IMR-90 (cell line): ENCODE measurements at regions not wholly inside any gene's neighbourhood (a gene's known extent, or its start where the extent isn't known, plus 50 kb on each side); places are given as distances from the start of the nearest gene placed in this dataset.

Experiments used
- ATAC-seq: fragments of 200-7000 bp; cut with Tn5 transposase; 2 replicates; pipeline ENCODE4 v1.9.1; 2020; ENCODE audit warnings: low read depth, mild to moderate bottlenecking, moderate library complexity
- BruUV-seq: library from RNA; stranded (reverse); fragments of 400-500 nt; replicated peaks from 2 replicates; lab custom pipeline; 2021; lab: Mats Ljungman, UMichigan
- CTCF ChIA-PET: fragments of 300-600 bp; formaldehyde crosslinking; extraction: SDS; loops from one replicate; lab custom pipeline; 2021; ENCODE audit warnings: antibody characterized with exemption; lab: Yijun Ruan, JAX
- POLR2A ChIA-PET: fragments of 300-600 bp; sonication (Branson Sonifier 250); formaldehyde crosslinking; loops from one replicate; lab custom pipeline; 2022; ENCODE audit warnings: antibody characterized with exemption; ENCODE audit not compliant: unreplicated experiment; lab: Charles Lee
- DNase-seq: peaks from one replicate; pipeline ENCODE4 v3.0.0; 2013
- H2AFZ ChIP-seq: replicated peaks from 2 replicates; pipeline ENCODE3; 2013; ENCODE audit warnings: low read length, mild to moderate bottlenecking; ENCODE audit not compliant: poor library complexity
- H2AK5ac ChIP-seq: 2 replicates; pipeline ENCODE4 v1.6.1; 2013; ENCODE audit warnings: low read depth, low read length, inconsistent platforms
- H2AK9ac ChIP-seq: replicated peaks from 2 replicates; pipeline ENCODE3; 2013; ENCODE audit warnings: mild to moderate bottlenecking, low read depth, low read length, moderate library complexity; ENCODE audit not compliant: poor library complexity
- H2BK120ac ChIP-seq: 2 replicates; pipeline ENCODE4 v1.6.1; 2013; ENCODE audit warnings: low read depth, low read length, inconsistent platforms
- H2BK15ac ChIP-seq: 3 replicates; pipeline ENCODE4 v1.6.1; 2013; ENCODE audit warnings: low read depth, low read length, inconsistent platforms
- H2BK20ac ChIP-seq: 2 replicates; pipeline ENCODE4 v1.6.1; 2013; ENCODE audit warnings: low read depth, mild to moderate bottlenecking, inconsistent platforms, low read length, moderate library complexity
- H2BK5ac ChIP-seq: 2 replicates; pipeline ENCODE4 v1.6.1; 2013; ENCODE audit warnings: mild to moderate bottlenecking, low read depth, low read length, inconsistent platforms; ENCODE audit not compliant: poor library complexity, severe bottlenecking
- H3K14ac ChIP-seq: replicated peaks from 2 replicates; pipeline ENCODE4 v1.6.1; 2013; ENCODE audit warnings: low read depth, low read length, inconsistent platforms
- H3K18ac ChIP-seq: 2 replicates; pipeline ENCODE4 v1.6.1; 2013; ENCODE audit warnings: low read depth, low read length, control low read depth
- H3K23ac ChIP-seq: 2 replicates; pipeline ENCODE4 v1.6.1; 2013; ENCODE audit warnings: low read depth, low read length, inconsistent platforms
- H3K27ac ChIP-seq: 2 replicates; pipeline ENCODE4 v1.5.1; 2013; ENCODE audit warnings: mild to moderate bottlenecking, control low read depth, low read length; ENCODE audit not compliant: insufficient read depth
- H3K27me3 ChIP-seq: 2 replicates; pipeline ENCODE4 v1.6.1; 2013; ENCODE audit warnings: low read length; ENCODE audit not compliant: control insufficient read depth, insufficient read depth
- H3K36me3 ChIP-seq: 2 replicates; pipeline ENCODE4 v1.6.1; 2013; ENCODE audit warnings: low read length, mixed read lengths; ENCODE audit not compliant: control insufficient read depth, insufficient read depth
- H3K4ac ChIP-seq: 2 replicates; pipeline ENCODE4 v1.6.1; 2013; ENCODE audit warnings: low read depth, low read length, inconsistent platforms
- H3K4me1 ChIP-seq: 2 replicates; pipeline ENCODE4 v1.6.1; 2013; ENCODE audit warnings: low read length, mixed read lengths; ENCODE audit not compliant: control insufficient read depth, insufficient read depth
- H3K4me2 ChIP-seq: 2 replicates; pipeline ENCODE4 v1.6.1; 2013; ENCODE audit warnings: low read depth, mild to moderate bottlenecking, control low read depth, low read length, moderate library complexity
- H3K4me3 ChIP-seq: 2 replicates; pipeline ENCODE4 v1.5.1; 2013; ENCODE audit warnings: low read depth, mild to moderate bottlenecking, control low read depth, low read length, moderate library complexity; ENCODE audit not compliant: insufficient read depth
- H3K56ac ChIP-seq: 2 replicates; pipeline ENCODE4 v1.6.1; 2013; ENCODE audit warnings: low read length, inconsistent platforms; ENCODE audit not compliant: insufficient read depth; ENCODE audit errors: extremely low read depth
- H3K79me1 ChIP-seq, 2 experiments: 2 replicates each; pipeline ENCODE4 v1.6.1; 2013; ENCODE audit warnings: low read length in 2 of 2, inconsistent platforms in 1 of 2, low read depth in 1 of 2
- H3K9ac ChIP-seq: 2 replicates; pipeline ENCODE4 v1.6.1; 2013; ENCODE audit warnings: low read depth, low read length, control low read depth
- H3K9me1 ChIP-seq: 2 replicates; pipeline ENCODE4 v1.6.1; 2013; ENCODE audit warnings: low read length, inconsistent platforms; ENCODE audit not compliant: insufficient read depth
- H3K9me3 ChIP-seq: 2 replicates; pipeline ENCODE4 v1.6.1; 2013; ENCODE audit warnings: low read length; ENCODE audit not compliant: control insufficient read depth, insufficient read depth
- H4K20me1 ChIP-seq: 2 replicates; pipeline ENCODE4 v1.6.1; 2013; ENCODE audit warnings: low read length, inconsistent platforms; ENCODE audit not compliant: insufficient read depth
- H4K5ac ChIP-seq: 2 replicates; pipeline ENCODE4 v1.6.1; 2013; ENCODE audit warnings: mild to moderate bottlenecking, low read depth, low read length, control low read depth
- H4K8ac ChIP-seq, 2 experiments: 2 replicates each; pipeline ENCODE4 v1.6.1; 2013; ENCODE audit warnings: low read depth in 2 of 2, low read length in 2 of 2, control low read depth in 1 of 2, inconsistent platforms in 1 of 2
- H4K91ac ChIP-seq: 2 replicates; pipeline ENCODE4 v1.6.1; 2013; ENCODE audit warnings: low read depth, low read length, inconsistent platforms; ENCODE audit not compliant: insufficient read depth
- BHLHE40 ChIP-seq: fragments of 150-350 bp; IDR thresholded peaks from 2 replicates; pipeline ENCODE4 v1.6.1; 2016; ENCODE audit warnings: mild to moderate bottlenecking, low read depth, low read length
- CEBPB ChIP-seq: IDR thresholded peaks from 2 replicates; pipeline ENCODE4 v1.6.1; 2012; ENCODE audit warnings: low read depth, low read length, improper control_type of control experiment
- CHD1 ChIP-seq: IDR thresholded peaks from 2 replicates; pipeline ENCODE4 v1.6.1; 2012; ENCODE audit warnings: low read depth, low read length, improper control_type of control experiment
- FOS ChIP-seq: fragments of 150-350 bp; IDR thresholded peaks from 2 replicates; pipeline ENCODE4 v1.6.1; 2016; ENCODE audit warnings: low read depth, low read length
- MAFK ChIP-seq: IDR thresholded peaks from 2 replicates; pipeline ENCODE4 v1.6.1; 2012; ENCODE audit warnings: low read depth, low read length, improper control_type of control experiment
- MAZ ChIP-seq: IDR thresholded peaks from 2 replicates; pipeline ENCODE4 v1.6.1; 2012; ENCODE audit warnings: low read depth, mild to moderate bottlenecking, low read length, improper control_type of control experiment, moderate library complexity, borderline replicate concordance
- MXI1 ChIP-seq: IDR thresholded peaks from 2 replicates; pipeline ENCODE4 v1.6.1; 2012; ENCODE audit warnings: low read depth, mild to moderate bottlenecking, low read length, moderate library complexity, borderline replicate concordance
- NFE2L2 ChIP-seq: fragments of 150-350 bp; IDR thresholded peaks from 2 replicates; pipeline ENCODE4 v1.6.1; 2016; ENCODE audit warnings: low read depth, mild to moderate bottlenecking, low read length
- POLR2A ChIP-seq: IDR thresholded peaks from 2 replicates; pipeline ENCODE4 v1.6.1; 2012; ENCODE audit warnings: mild to moderate bottlenecking, low read depth, low read length
- RAD21 ChIP-seq: IDR thresholded peaks from 2 replicates; pipeline ENCODE4 v1.6.1; 2012; ENCODE audit warnings: low read length, improper control_type of control experiment
- RCOR1 ChIP-seq: IDR thresholded peaks from 2 replicates; pipeline ENCODE4 v1.6.1; 2012; ENCODE audit warnings: mild to moderate bottlenecking, low read length, improper control_type of control experiment; ENCODE audit not compliant: insufficient replicate concordance
- RFX5 ChIP-seq: IDR thresholded peaks from 2 replicates; pipeline ENCODE4 v1.8.0; 2012; ENCODE audit warnings: low read depth, mild to moderate bottlenecking, low read length, moderate library complexity
- SMC3 ChIP-seq: fragments of 150-350 bp; IDR thresholded peaks from 2 replicates; pipeline ENCODE4 v1.6.1; 2016; ENCODE audit warnings: low read depth, mild to moderate bottlenecking, antibody characterized with exemption, low read length, moderate library complexity
- WGBS, 2 experiments: methylation state at CpG; one replicate each; pipeline versions ENCODE4 v1.1.5 to v1.1.7; 2013; ENCODE audit warnings: missing lambda C conversion rate in 2 of 2; ENCODE audit not compliant: insufficient read length in 1 of 2; ENCODE audit errors: extremely low coverage in 2 of 2; 5-methylcytosine and 5-hydroxymethylcytosine counted together
- dilution Hi-C: fragments of 300-500 bp; cut with HindIII; formaldehyde crosslinking; loops from one replicate; pipeline ENCODE4 v1.14.3; 2018; ENCODE audit warnings: low sequenced_read_pairs; ENCODE audit not compliant: unreplicated experiment
- in situ Hi-C: fragments of 300-500 bp; cut with MboI; formaldehyde crosslinking; loops from 3 replicates; pipeline ENCODE4 v1.14.3; 2019; ENCODE audit warnings: low sequenced_read_pairs, inconsistent platforms, mixed read lengths
- intact Hi-C: fragments of 100-400 bp; cut with micrococcal nuclease; formaldehyde crosslinking; loops from 2 replicates; pipeline ENCODE4 v1.10.0; 2022
- TF ChIP-seq, protein P1 (sequence below): conservative IDR thresholded peaks from 2 replicates; pipeline ENCODE4 v1.5.1; 2012; ENCODE audit warnings: mild to moderate bottlenecking, low read depth, low read length, improper control_type of control experiment
- TF ChIP-seq, protein P2 (sequence below): fragments of 150-350 bp; IDR thresholded peaks from 2 replicates; pipeline ENCODE4 v1.6.1; 2016; ENCODE audit warnings: low read depth, mild to moderate bottlenecking, low read length, moderate library complexity, borderline replicate concordance
- TF ChIP-seq, protein P3 (sequence below): fragments of 150-350 bp; IDR thresholded peaks from 2 replicates; pipeline ENCODE4 v1.6.1; 2017; ENCODE audit warnings: mild to moderate bottlenecking, antibody characterized with exemption, low read length, low read depth

DNA sequence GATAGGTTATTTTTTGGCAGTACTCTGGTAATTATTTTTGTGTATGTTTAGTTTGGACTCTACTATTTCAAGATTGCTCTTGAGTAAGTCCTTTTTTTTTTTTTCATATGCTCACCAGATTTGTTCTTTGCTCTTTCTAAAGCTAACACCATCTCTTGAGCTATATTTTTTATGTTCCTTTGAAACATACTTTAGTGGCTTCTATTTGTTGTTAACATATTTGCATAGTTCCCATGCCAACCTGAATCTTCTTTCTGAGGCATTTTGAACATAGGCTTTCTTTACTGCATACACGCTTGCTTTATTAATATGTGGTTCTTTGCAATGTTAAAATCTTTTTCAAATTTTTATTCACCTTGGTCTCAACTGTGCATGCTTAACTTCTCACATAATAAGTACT, 1644.9 kb downstream of the SUCLG1 start:
- no peaks in the 10 kb centered on the region for H4K20me1 ChIP-seq
- no peak overlapping the region for H3K18ac ChIP-seq
- POLR2A ChIA-PET, result no interaction called here
- H3K27me3 ChIP-seq, result no peaks in the 10 kb centered on the region
- no TSS peak for BruUV-seq
- H3K23ac ChIP-seq, result no peak overlapping the region
- no peak overlapping the region for H2BK120ac ChIP-seq
- in situ Hi-C loops (no loop called here), intact Hi-C loops (no loop called here), dilution Hi-C loops (no loop called here)
- no peak overlapping the region for H2AFZ ChIP-seq
- no peak overlapping the region for H3K27ac ChIP-seq
- DNase-seq (no peak), ATAC-seq (no peak)
- H3K4ac ChIP-seq, result no peak overlapping the region
- no peak overlapping the region for H2BK5ac ChIP-seq
- TF ChIP-seq CEBPB, result no peak
- TF ChIP-seq RAD21, result no peak
- TF ChIP-seq BHLHE40, result no peak
- no peak for TF ChIP-seq RCOR1
- no peak for TF ChIP-seq SMC3
- no peak for TF ChIP-seq FOS
- TF ChIP-seq, protein P1, sequence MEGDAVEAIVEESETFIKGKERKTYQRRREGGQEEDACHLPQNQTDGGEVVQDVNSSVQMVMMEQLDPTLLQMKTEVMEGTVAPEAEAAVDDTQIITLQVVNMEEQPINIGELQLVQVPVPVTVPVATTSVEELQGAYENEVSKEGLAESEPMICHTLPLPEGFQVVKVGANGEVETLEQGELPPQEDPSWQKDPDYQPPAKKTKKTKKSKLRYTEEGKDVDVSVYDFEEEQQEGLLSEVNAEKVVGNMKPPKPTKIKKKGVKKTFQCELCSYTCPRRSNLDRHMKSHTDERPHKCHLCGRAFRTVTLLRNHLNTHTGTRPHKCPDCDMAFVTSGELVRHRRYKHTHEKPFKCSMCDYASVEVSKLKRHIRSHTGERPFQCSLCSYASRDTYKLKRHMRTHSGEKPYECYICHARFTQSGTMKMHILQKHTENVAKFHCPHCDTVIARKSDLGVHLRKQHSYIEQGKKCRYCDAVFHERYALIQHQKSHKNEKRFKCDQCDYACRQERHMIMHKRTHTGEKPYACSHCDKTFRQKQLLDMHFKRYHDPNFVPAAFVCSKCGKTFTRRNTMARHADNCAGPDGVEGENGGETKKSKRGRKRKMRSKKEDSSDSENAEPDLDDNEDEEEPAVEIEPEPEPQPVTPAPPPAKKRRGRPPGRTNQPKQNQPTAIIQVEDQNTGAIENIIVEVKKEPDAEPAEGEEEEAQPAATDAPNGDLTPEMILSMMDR, result no peak
- no peak for TF ChIP-seq NFE2L2
- no peak for TF ChIP-seq MAZ
- no peak for TF ChIP-seq RFX5
- no peak for TF ChIP-seq MXI1
- TF ChIP-seq, protein P2, sequence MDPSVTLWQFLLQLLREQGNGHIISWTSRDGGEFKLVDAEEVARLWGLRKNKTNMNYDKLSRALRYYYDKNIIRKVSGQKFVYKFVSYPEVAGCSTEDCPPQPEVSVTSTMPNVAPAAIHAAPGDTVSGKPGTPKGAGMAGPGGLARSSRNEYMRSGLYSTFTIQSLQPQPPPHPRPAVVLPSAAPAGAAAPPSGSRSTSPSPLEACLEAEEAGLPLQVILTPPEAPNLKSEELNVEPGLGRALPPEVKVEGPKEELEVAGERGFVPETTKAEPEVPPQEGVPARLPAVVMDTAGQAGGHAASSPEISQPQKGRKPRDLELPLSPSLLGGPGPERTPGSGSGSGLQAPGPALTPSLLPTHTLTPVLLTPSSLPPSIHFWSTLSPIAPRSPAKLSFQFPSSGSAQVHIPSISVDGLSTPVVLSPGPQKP, result no peak
- TF ChIP-seq, protein P3, sequence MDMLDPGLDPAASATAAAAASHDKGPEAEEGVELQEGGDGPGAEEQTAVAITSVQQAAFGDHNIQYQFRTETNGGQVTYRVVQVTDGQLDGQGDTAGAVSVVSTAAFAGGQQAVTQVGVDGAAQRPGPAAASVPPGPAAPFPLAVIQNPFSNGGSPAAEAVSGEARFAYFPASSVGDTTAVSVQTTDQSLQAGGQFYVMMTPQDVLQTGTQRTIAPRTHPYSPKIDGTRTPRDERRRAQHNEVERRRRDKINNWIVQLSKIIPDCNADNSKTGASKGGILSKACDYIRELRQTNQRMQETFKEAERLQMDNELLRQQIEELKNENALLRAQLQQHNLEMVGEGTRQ, result no peak
- TF ChIP-seq CHD1, result no peak
- TF ChIP-seq POLR2A, result no peak
- no peak for TF ChIP-seq MAFK
- H3K14ac ChIP-seq, result no peak overlapping the region
- no peaks in the 10 kb centered on the region for H3K4me1 ChIP-seq
- H3K56ac ChIP-seq, result no peak overlapping the region
- H3K79me1 ChIP-seq, result no peaks in the 10 kb centered on the region
- CTCF ChIA-PET, result no interaction called here
- H2AK9ac ChIP-seq, result no peak overlapping the region
- no peaks in the 10 kb centered on the region for H3K36me3 ChIP-seq
- H2AK5ac ChIP-seq, result no peak overlapping the region
- H3K4me3 ChIP-seq, result no peak overlapping the region
- H4K91ac ChIP-seq, result no peak overlapping the region
- H3K4me2 ChIP-seq, result no peak overlapping the region
- H2BK15ac ChIP-seq, result no peak overlapping the region
- H3K9me1 ChIP-seq, result no peaks in the 10 kb centered on the region
- no peak overlapping the region for H4K8ac ChIP-seq
- H4K5ac ChIP-seq, result no peak overlapping the region
- H3K9me3 ChIP-seq, result no peaks in the 10 kb centered on the region
- no CpG with 5 or more reads among the region's 1 CpG for WGBS, 2 experiments
- H3K9ac ChIP-seq, result no peak overlapping the region
- no peak overlapping the region for H2BK20ac ChIP-seq
